Keratinocyte (primary cell): ENCODE measurements at regions not wholly inside any gene's neighbourhood (a gene's known extent, or its start where the extent isn't known, plus 50 kb on each side); places are given as distances from the start of the nearest gene placed in this dataset.

Experiments used
- CTCF ChIP-seq, 3 experiments: IDR thresholded peaks in 1 of 3; conservative IDR thresholded peaks in 1 of 3; optimal IDR thresholded peaks in 1 of 3; 2 replicates in 2 of 3; 3 replicates in 1 of 3; pipeline versions ENCODE3 to v1.5.1; 2011; ENCODE audit warnings: low read length in 3 of 3, mild to moderate bottlenecking in 3 of 3, moderate library complexity in 2 of 3, control low read depth in 1 of 3, inconsistent platforms in 1 of 3; ENCODE audit not compliant: insufficient read depth in 2 of 3; ENCODE audit errors: extremely low read depth in 1 of 3
- EZH2 ChIP-seq: IDR thresholded peaks from one replicate; pipeline ENCODE4 v1.6.1; 2012; ENCODE audit warnings: inconsistent platforms, mild to moderate bottlenecking, low read length, moderate library complexity

GRCh38 chr16:52033992-52034391, 513.0 kb downstream of the TOX3 start:
- no peak for TF ChIP-seq CTCF (optimal IDR thresholded peaks at IDR 0.05 in 1 of 3, IDR thresholded peaks at IDR 0.05 in 1 of 3, conservative IDR thresholded peaks at IDR 0.05 in 1 of 3; ENCODE audit: extremely low read depth in 1 of 3, insufficient read depth in 2 of 3, low read length in 3 of 3)
- no peak for TF ChIP-seq EZH2
